Stimulated activated memory B cell treated with anti-CD40 and anti-IgM and Interleukin-4, amounts not matched to agents 10 μg/mL and 1 μg/mL and 100 μg/mL, for 72 hours (primary cell): ENCODE measurements at regions not wholly inside any gene's neighbourhood (a gene's known extent, or its start where the extent isn't known, plus 50 kb on each side); places are given as distances from the start of the nearest gene placed in this dataset.

Experiments used
- ATAC-seq: fragments of 150-1000 bp; cut with Tn5 transposase; 2 replicates; pipeline ENCODE4 v1.10.0; 2021
- H3K27ac Mint-ChIP-seq: one replicate; pipeline ENCODE4 v1.8.0; 2022; ENCODE audit warnings: mild to moderate bottlenecking, mixed read lengths
- H3K27me3 Mint-ChIP-seq: one replicate; pipeline ENCODE4 v1.8.0; 2022; ENCODE audit warnings: mixed read lengths
- H3K36me3 Mint-ChIP-seq: one replicate; pipeline ENCODE4 v1.8.0; 2022; ENCODE audit warnings: mixed read lengths
- H3K4me1 Mint-ChIP-seq: one replicate; pipeline ENCODE4 v1.8.0; 2022; ENCODE audit warnings: mixed read lengths
- H3K4me3 Mint-ChIP-seq: one replicate; pipeline ENCODE4 v1.8.0; 2022; ENCODE audit warnings: mild to moderate bottlenecking, moderate library complexity, mixed read lengths
- H3K9me3 Mint-ChIP-seq: one replicate; pipeline ENCODE4 v1.8.0; 2022; ENCODE audit warnings: mixed read lengths

GRCh38 chr6:62714112-62714511 lies 428.1 kb upstream of the KHDRBS2 start:
- no peak overlapping the region for H3K4me3 Mint-ChIP-seq
- no peaks in the 10 kb centered on the region for H3K27me3 Mint-ChIP-seq
- no peaks in the 10 kb centered on the region for H3K4me1 Mint-ChIP-seq
- no peak for ATAC-seq
- no peaks in the 10 kb centered on the region for H3K9me3 Mint-ChIP-seq
- H3K27ac Mint-ChIP-seq: no peak overlapping the region
- H3K36me3 Mint-ChIP-seq: no peaks in the 10 kb centered on the region

GRCh38 chr6:62711750-62712149 lies 425.7 kb upstream of the KHDRBS2 start:
- H3K36me3 Mint-ChIP-seq: no peaks in the 10 kb centered on the region
- no peak overlapping the region for H3K4me3 Mint-ChIP-seq
- H3K9me3 Mint-ChIP-seq: no peaks in the 10 kb centered on the region
- no peaks in the 10 kb centered on the region for H3K4me1 Mint-ChIP-seq
- no peaks in the 10 kb centered on the region for H3K27me3 Mint-ChIP-seq
- no peak for ATAC-seq
- no peak overlapping the region for H3K27ac Mint-ChIP-seq

- Mint-ChIP-seq H3K27me3 (no peaks in the 10 kb centered on the region), H3K4me1 (no peaks in the 10 kb centered on the region), H3K9me3 (no peaks in the 10 kb centered on the region), H3K36me3 (no peaks in the 10 kb centered on the region), H3K4me3 (no peak overlapping the region), H3K27ac (no peak overlapping the region)
- no peak for ATAC-seq
These were observed 421.9 kb upstream of the KHDRBS2 start for GRCh38 chr6:62707914-62708313.

GRCh38 chr6:62707156-62707555 lies 421.1 kb upstream of the KHDRBS2 start:
- no peaks in the 10 kb centered on the region for H3K36me3 Mint-ChIP-seq
- H3K9me3 Mint-ChIP-seq: peaks cover 3% of the 10 kb centered on the region
- no peaks in the 10 kb centered on the region for H3K4me1 Mint-ChIP-seq
- H3K27me3 Mint-ChIP-seq: no peaks in the 10 kb centered on the region
- peak; percentile 36 for ATAC-seq
- no peak overlapping the region for H3K4me3 Mint-ChIP-seq
- no peak overlapping the region for H3K27ac Mint-ChIP-seq

GRCh38 chr6:62683063-62683462 lies 397.0 kb upstream of the KHDRBS2 start:
- Mint-ChIP-seq H3K9me3 (peaks cover 7% of the 10 kb centered on the region), H3K27ac (no peak overlapping the region), H3K4me1 (no peaks in the 10 kb centered on the region), H3K36me3 (no peaks in the 10 kb centered on the region), H3K27me3 (no peaks in the 10 kb centered on the region), H3K4me3 (no peak overlapping the region)
- no peak for ATAC-seq

GRCh38 chr6:62681108-62681507 lies 395.1 kb upstream of the KHDRBS2 start:
- Mint-ChIP-seq H3K9me3 (peaks cover 16% of the 10 kb centered on the region), H3K4me1 (no peaks in the 10 kb centered on the region), H3K4me3 (no peak overlapping the region), H3K36me3 (no peaks in the 10 kb centered on the region), H3K27ac (no peak overlapping the region), H3K27me3 (no peaks in the 10 kb centered on the region)
- ATAC-seq: no peak

- no peak for ATAC-seq
- Mint-ChIP-seq H3K36me3 (no peaks in the 10 kb centered on the region), H3K4me1 (no peaks in the 10 kb centered on the region)
These were observed 387.0 kb upstream of the KHDRBS2 start for GRCh38 chr6:62672989-62673388.

GRCh38 chr6:62670490-62671223 lies 384.6 kb upstream of the KHDRBS2 start:
- Mint-ChIP-seq H3K36me3 (no peaks in the 10 kb centered on the region), H3K9me3 (peaks cover 3% of the 10 kb centered on the region), H3K4me1 (no peaks in the 10 kb centered on the region), H3K27me3 (no peaks in the 10 kb centered on the region), H3K4me3 (no peak overlapping the region), H3K27ac (no peak overlapping the region)
- peak; percentile 12 for ATAC-seq

More at GRCh38 chr6:62672989-62673388, 387.0 kb upstream of the KHDRBS2 start:
- Mint-ChIP-seq H3K9me3 (peaks cover 12% of the 10 kb centered on the region), H3K4me3 (no peak overlapping the region), H3K27ac (no peak overlapping the region), H3K27me3 (no peaks in the 10 kb centered on the region)

GRCh38 chr6:62669831-62670230 lies 383.8 kb upstream of the KHDRBS2 start:
- ATAC-seq: no peak
- no peaks in the 10 kb centered on the region for H3K36me3 Mint-ChIP-seq
- no peak overlapping the region for H3K4me3 Mint-ChIP-seq
- no peak overlapping the region for H3K27ac Mint-ChIP-seq
- no peaks in the 10 kb centered on the region for H3K9me3 Mint-ChIP-seq
- no peaks in the 10 kb centered on the region for H3K4me1 Mint-ChIP-seq
- H3K27me3 Mint-ChIP-seq: no peaks in the 10 kb centered on the region

GRCh38 chr6:62652692-62653328 lies 366.8 kb upstream of the KHDRBS2 start:
- H3K4me3 Mint-ChIP-seq: no peak overlapping the region
- H3K4me1 Mint-ChIP-seq: no peaks in the 10 kb centered on the region
- H3K36me3 Mint-ChIP-seq: no peaks in the 10 kb centered on the region
- H3K27ac Mint-ChIP-seq: no peak overlapping the region
- no peaks in the 10 kb centered on the region for H3K27me3 Mint-ChIP-seq
- no peak for ATAC-seq
- H3K9me3 Mint-ChIP-seq: peaks cover 25% of the 10 kb centered on the region

GRCh38 chr6:62645274-62645673 lies 359.2 kb upstream of the KHDRBS2 start:
- Mint-ChIP-seq H3K27ac (no peak overlapping the region), H3K4me1 (no peaks in the 10 kb centered on the region), H3K4me3 (no peak overlapping the region), H3K9me3 (peaks cover 30% of the 10 kb centered on the region), H3K36me3 (peaks cover 5% of the 10 kb centered on the region), H3K27me3 (no peaks in the 10 kb centered on the region)
- no peak for ATAC-seq

GRCh38 chr6:62640749-62641148 lies 354.7 kb upstream of the KHDRBS2 start:
- peaks cover 9% of the 10 kb centered on the region for H3K9me3 Mint-ChIP-seq
- ATAC-seq: no peak

GRCh38 chr6:62626661-62627060 lies 340.6 kb upstream of the KHDRBS2 start:
- no peak overlapping the region for H3K27ac Mint-ChIP-seq
- H3K36me3 Mint-ChIP-seq: no peaks in the 10 kb centered on the region
- H3K4me1 Mint-ChIP-seq: no peaks in the 10 kb centered on the region
- H3K9me3 Mint-ChIP-seq: no peaks in the 10 kb centered on the region
- ATAC-seq: peak; percentile 47
- no peaks in the 10 kb centered on the region for H3K27me3 Mint-ChIP-seq
- no peak overlapping the region for H3K4me3 Mint-ChIP-seq

More at GRCh38 chr6:62640749-62641148, 354.7 kb upstream of the KHDRBS2 start:
- Mint-ChIP-seq H3K4me3 (no peak overlapping the region), H3K27me3 (no peaks in the 10 kb centered on the region), H3K4me1 (no peaks in the 10 kb centered on the region), H3K27ac (no peak overlapping the region), H3K36me3 (peaks cover 5% of the 10 kb centered on the region)

- no peak overlapping the region for H3K27ac Mint-ChIP-seq
- no peaks in the 10 kb centered on the region for H3K9me3 Mint-ChIP-seq
- H3K4me1 Mint-ChIP-seq: no peaks in the 10 kb centered on the region
- no peak for ATAC-seq
- H3K36me3 Mint-ChIP-seq: no peaks in the 10 kb centered on the region
- H3K4me3 Mint-ChIP-seq: no peak overlapping the region
- H3K27me3 Mint-ChIP-seq: no peaks in the 10 kb centered on the region
These were observed 338.0 kb upstream of the KHDRBS2 start for GRCh38 chr6:62623846-62624532.

GRCh38 chr6:62615366-62616015 lies 329.5 kb upstream of the KHDRBS2 start:
- H3K27me3 Mint-ChIP-seq: no peaks in the 10 kb centered on the region

More at GRCh38 chr6:62615366-62616015, 329.5 kb upstream of the KHDRBS2 start:
- ATAC-seq: no peak
- H3K36me3 Mint-ChIP-seq: no peaks in the 10 kb centered on the region
- no peak overlapping the region for H3K27ac Mint-ChIP-seq
- no peak overlapping the region for H3K4me3 Mint-ChIP-seq
- peaks cover 3% of the 10 kb centered on the region for H3K9me3 Mint-ChIP-seq
- H3K4me1 Mint-ChIP-seq: no peaks in the 10 kb centered on the region
